ENCODE measurements at regions not wholly inside any gene's neighbourhood (a gene's known extent, or its start where the extent isn't known, plus 50 kb on each side); places are given as distances from the start of the nearest gene placed in this dataset.

GRCh38 chr14:51431741-51432140 is 191.7 kb downstream of the TMX1 start:
- no peak overlapping the region for H3K4me3 ChIP-seq (ENCODE audit: low read depth, low read length)
- TF ChIP-seq, protein P1, sequence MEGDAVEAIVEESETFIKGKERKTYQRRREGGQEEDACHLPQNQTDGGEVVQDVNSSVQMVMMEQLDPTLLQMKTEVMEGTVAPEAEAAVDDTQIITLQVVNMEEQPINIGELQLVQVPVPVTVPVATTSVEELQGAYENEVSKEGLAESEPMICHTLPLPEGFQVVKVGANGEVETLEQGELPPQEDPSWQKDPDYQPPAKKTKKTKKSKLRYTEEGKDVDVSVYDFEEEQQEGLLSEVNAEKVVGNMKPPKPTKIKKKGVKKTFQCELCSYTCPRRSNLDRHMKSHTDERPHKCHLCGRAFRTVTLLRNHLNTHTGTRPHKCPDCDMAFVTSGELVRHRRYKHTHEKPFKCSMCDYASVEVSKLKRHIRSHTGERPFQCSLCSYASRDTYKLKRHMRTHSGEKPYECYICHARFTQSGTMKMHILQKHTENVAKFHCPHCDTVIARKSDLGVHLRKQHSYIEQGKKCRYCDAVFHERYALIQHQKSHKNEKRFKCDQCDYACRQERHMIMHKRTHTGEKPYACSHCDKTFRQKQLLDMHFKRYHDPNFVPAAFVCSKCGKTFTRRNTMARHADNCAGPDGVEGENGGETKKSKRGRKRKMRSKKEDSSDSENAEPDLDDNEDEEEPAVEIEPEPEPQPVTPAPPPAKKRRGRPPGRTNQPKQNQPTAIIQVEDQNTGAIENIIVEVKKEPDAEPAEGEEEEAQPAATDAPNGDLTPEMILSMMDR (IDR thresholded peaks at IDR 0.05; ENCODE audit: borderline replicate concordance, insufficient read depth, low read depth, low read length) = no peak

DNA sequence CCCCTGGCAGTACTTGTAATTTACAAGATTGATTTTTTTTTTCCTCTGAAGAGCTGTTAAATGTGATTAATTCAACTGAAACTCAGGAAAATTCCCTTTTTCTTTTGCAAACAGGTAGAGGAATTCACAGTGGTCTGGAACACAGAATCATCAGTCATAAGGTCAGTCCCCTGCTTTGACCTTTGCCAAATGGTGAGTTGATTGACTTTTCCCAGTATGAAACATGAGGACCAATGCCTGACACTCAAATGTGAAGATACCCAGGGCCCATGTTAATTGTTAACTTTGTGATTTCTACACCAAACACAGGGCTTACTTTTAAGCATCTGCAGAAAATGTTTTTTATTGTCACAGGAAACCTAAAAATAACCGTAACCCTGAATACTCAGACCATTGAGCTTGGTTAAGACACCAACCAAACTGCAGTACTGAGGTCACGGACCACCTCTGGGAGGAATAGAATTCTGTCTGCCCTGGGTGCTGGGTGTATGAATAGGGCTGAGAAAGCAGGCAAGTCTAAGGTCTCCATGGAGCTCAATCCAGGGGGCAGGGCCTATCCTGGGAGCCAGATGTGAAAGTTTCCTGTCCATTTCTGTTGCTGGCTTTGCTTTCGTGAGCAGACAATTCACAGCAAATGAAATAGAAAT is 192.4 kb downstream of the TMX1 start:
- no peak overlapping the region for H3K4me3 ChIP-seq (ENCODE audit: low read depth, low read length)

DNA sequence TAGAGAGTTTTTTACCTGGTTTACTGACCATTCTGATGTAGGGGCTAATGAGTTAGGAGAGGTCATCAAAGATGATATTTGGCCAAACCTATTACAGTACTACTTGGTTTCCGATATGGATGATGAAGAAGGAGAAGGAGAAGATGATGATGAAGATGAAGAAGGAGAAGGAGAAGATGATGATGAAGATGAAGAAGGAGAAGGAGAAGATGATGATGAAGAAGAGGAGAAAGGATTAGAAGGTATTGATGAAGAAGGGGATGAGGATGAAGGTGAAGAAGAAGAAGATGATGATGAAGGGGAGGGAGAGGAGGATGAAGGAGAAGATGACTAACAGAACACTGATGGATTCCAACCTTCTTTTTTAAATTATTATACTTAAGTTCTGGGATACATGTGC is 196.6 kb downstream of the TMX1 start:
- TF ChIP-seq, protein P1 (IDR thresholded peaks at IDR 0.05; ENCODE audit: borderline replicate concordance, insufficient read depth, low read depth, low read length) = no peak
- H3K4me3 ChIP-seq (ENCODE audit: low read depth, low read length) = no peak overlapping the region

More for the DNA sequence above, 192.4 kb downstream of the TMX1 start:
- TF ChIP-seq, protein P1 (IDR thresholded peaks at IDR 0.05; ENCODE audit: borderline replicate concordance, insufficient read depth, low read depth, low read length) = no peak

- TF ChIP-seq, protein P1 (IDR thresholded peaks at IDR 0.05; ENCODE audit: borderline replicate concordance, insufficient read depth, low read depth, low read length) = no peak
These were observed 199.8 kb downstream of the TMX1 start for GRCh38 chr14:51439896-51440295.

GRCh38 chr14:51441001-51441400 is 201.0 kb downstream of the TMX1 start:
- TF ChIP-seq, protein P1 (IDR thresholded peaks at IDR 0.05; ENCODE audit: borderline replicate concordance, insufficient read depth, low read depth, low read length) = no peak
- H3K4me3 ChIP-seq (ENCODE audit: low read depth, low read length) = no peak overlapping the region

More at GRCh38 chr14:51439896-51440295, 199.8 kb downstream of the TMX1 start:
- no peak overlapping the region for H3K4me3 ChIP-seq (ENCODE audit: low read depth, low read length)

DNA sequence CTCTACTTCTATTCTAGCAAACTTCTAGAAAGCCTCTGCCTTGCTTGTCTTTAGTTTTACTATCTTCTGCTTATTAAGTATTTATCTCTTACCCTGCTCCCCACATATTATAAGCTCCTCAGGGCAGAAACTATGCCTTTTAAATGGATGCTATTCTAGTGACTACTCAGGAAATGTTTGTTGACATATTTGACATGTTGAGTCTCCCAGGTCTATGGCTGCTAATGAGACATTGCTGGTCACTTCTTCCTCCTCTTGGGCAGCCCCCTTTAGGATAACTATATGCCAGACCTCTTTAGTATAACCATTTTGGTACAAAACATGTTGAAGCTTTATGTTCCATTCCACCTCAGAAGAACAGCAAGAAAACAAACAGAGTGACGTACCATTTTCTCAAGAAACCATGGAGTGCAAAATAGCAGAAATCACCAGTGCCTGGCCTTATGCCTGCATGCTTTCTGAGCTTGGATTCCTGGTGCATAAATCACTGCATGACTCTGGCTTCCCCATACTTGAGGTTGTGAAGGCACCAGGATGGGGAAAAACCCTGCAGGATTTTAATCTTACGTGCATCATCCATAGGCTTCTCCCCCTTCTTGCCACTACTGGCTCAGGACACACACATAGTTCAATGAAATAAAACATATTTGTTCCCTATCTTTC is 202.6 kb downstream of the TMX1 start:
- TF ChIP-seq, protein P1 (IDR thresholded peaks at IDR 0.05; ENCODE audit: borderline replicate concordance, insufficient read depth, low read depth, low read length) = no peak
- H3K4me3 ChIP-seq (ENCODE audit: low read depth, low read length) = no peak overlapping the region

Data from GM12875 (cell line).